ENCODE measurements at regions not wholly inside any gene's neighbourhood (a gene's known extent, or its start where the extent isn't known, plus 50 kb on each side); places are given as distances from the start of the nearest gene placed in this dataset.

DNA sequence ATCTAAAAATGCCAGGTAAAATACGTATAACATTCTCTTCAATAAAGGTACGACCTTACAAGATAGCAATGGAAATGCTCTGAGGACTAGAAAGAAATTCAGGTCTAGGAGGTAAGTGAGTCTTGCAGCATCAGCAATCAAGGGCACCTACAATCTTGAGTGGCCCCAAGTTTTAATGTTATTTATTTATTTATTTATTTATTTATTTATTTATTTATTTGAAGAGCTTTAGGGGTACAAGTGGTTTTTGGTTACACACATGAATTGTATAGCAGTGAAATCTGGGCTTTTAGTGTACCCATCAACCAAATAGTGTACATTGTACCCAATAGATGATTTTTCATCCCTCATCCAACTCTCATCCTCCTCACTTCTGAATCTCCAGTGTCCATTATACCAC, 574.0 kb upstream of the POU3F2 start:
- TF ChIP-seq POLR2A (IDR thresholded peaks at IDR 0.05) (no peak), CTCF (IDR thresholded peaks at IDR 0.05) (no peak)
- Histone ChIP-seq H3K27me3 (no peaks in the 10 kb centered on the region), H3K9me3 (no peaks in the 10 kb centered on the region), H3K27ac (no peak overlapping the region), H3K4me3 (no peak overlapping the region), H3K36me3 (no peaks in the 10 kb centered on the region), H3K4me1 (no peaks in the 10 kb centered on the region)
- no peak for DNase-seq

DNA sequence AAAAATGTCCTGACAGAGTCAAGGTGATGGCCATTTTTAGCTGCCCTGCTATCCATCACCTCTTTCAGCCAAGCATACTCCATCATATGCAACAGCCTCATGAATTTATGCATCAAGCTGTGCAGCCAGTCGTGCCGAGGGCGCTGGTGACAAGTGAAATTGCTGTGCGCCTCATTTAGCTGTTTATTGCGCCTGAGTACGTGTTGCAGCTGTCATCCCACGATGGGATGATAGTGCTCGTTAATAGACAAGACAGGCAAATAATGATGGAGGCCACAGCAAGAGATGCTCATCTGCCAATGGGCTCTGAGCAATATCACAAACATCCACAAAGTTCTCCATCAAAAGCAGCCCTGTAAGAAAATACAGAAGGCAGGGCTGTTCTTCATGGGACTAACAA, 562.3 kb upstream of the POU3F2 start:
- DNase-seq = no peak
- H3K27ac ChIP-seq = no peak overlapping the region
- H3K4me3 ChIP-seq = no peak overlapping the region
- no peaks in the 10 kb centered on the region for H3K9me3 ChIP-seq
- no peaks in the 10 kb centered on the region for H3K36me3 ChIP-seq
- H3K4me1 ChIP-seq = no peaks in the 10 kb centered on the region
- TF ChIP-seq CTCF (IDR thresholded peaks at IDR 0.05) = no peak
- no peak for TF ChIP-seq POLR2A (IDR thresholded peaks at IDR 0.05)
- H3K27me3 ChIP-seq = no peaks in the 10 kb centered on the region

- H3K27me3 ChIP-seq = no peaks in the 10 kb centered on the region
- no peak overlapping the region for H3K27ac ChIP-seq
- H3K4me1 ChIP-seq = no peaks in the 10 kb centered on the region
- TF ChIP-seq POLR2A (IDR thresholded peaks at IDR 0.05) (no peak), CTCF (IDR thresholded peaks at IDR 0.05) (no peak)
- no peak for DNase-seq
- no peaks in the 10 kb centered on the region for H3K9me3 ChIP-seq
- no peak overlapping the region for H3K4me3 ChIP-seq
- H3K36me3 ChIP-seq = no peaks in the 10 kb centered on the region
Observed at GRCh38 chr6:98274691-98275090, 559.7 kb upstream of the POU3F2 start.

GRCh38 chr6:98280492-98280891, 553.9 kb upstream of the POU3F2 start:
- Histone ChIP-seq H3K4me1 (no peaks in the 10 kb centered on the region), H3K27ac (no peak overlapping the region), H3K4me3 (no peak overlapping the region), H3K27me3 (no peaks in the 10 kb centered on the region), H3K36me3 (no peaks in the 10 kb centered on the region), H3K9me3 (no peaks in the 10 kb centered on the region)
- no peak for DNase-seq
- TF ChIP-seq POLR2A (IDR thresholded peaks at IDR 0.05) = no peak
- no peak for TF ChIP-seq CTCF (IDR thresholded peaks at IDR 0.05)

DNA sequence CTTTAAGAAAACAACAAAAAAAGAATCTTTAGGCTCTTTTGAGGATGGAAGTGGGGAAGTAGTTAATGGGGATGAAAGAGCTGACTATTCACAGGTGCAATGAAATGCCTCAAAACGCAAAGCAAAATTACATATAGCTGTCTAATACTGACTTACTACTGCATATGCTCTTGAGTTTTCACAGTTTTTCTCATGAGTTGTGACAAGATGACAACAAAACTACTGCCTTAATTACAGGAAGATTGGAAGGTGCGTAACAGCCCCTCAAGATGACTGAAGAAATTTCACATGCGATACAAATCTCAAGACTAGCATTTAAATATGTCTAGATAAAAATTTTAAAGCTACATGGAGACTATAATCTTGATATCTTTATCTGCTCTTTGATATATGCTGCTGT, 547.8 kb upstream of the POU3F2 start:
- no peak overlapping the region for H3K4me3 ChIP-seq
- no peaks in the 10 kb centered on the region for H3K4me1 ChIP-seq
- TF ChIP-seq POLR2A (IDR thresholded peaks at IDR 0.05) (no peak), CTCF (IDR thresholded peaks at IDR 0.05) (no peak)
- no peaks in the 10 kb centered on the region for H3K36me3 ChIP-seq
- no peak overlapping the region for H3K27ac ChIP-seq
- DNase-seq = no peak
- H3K27me3 ChIP-seq = no peaks in the 10 kb centered on the region
- no peaks in the 10 kb centered on the region for H3K9me3 ChIP-seq

- Histone ChIP-seq H3K36me3 (no peaks in the 10 kb centered on the region), H3K4me1 (no peaks in the 10 kb centered on the region), H3K4me3 (no peak overlapping the region), H3K27ac (no peak overlapping the region), H3K27me3 (no peaks in the 10 kb centered on the region), H3K9me3 (no peaks in the 10 kb centered on the region)
- no peak for TF ChIP-seq POLR2A (IDR thresholded peaks at IDR 0.05)
- TF ChIP-seq CTCF (IDR thresholded peaks at IDR 0.05) = no peak
- no peak for DNase-seq
Observed at GRCh38 chr6:98287876-98288275, 546.5 kb upstream of the POU3F2 start.
